Breast epithelium (tissue), 3 donors: ENCODE measurements at regions not wholly inside any gene's neighbourhood (a gene's known extent, or its start where the extent isn't known, plus 50 kb on each side); places are given as distances from the start of the nearest gene placed in this dataset.

ENCODE experiments used
- CTCF ChIP-seq, 3 donors: fragments of 450-650 bp; IDR thresholded peaks; one replicate each; pipeline ENCODE4 v1.5.1; 2016 to 2017; ENCODE audit warnings: antibody characterized with exemption in 3 of 3, mild to moderate bottlenecking in 3 of 3, moderate library complexity in 3 of 3
- POLR2A ChIP-seq: fragments of 450-650 bp; IDR thresholded peaks from one replicate; pipeline ENCODE4 v1.6.1; 2016; ENCODE audit warnings: antibody characterized with exemption, mild to moderate bottlenecking, moderate library complexity
- POLR2AphosphoS5 ChIP-seq, 3 donors: sonication (generic); formaldehyde crosslinking; IDR thresholded peaks; one replicate each; pipeline ENCODE4 v1.6.1; 2017; ENCODE audit warnings: antibody characterized with exemption in 3 of 3

DNA sequence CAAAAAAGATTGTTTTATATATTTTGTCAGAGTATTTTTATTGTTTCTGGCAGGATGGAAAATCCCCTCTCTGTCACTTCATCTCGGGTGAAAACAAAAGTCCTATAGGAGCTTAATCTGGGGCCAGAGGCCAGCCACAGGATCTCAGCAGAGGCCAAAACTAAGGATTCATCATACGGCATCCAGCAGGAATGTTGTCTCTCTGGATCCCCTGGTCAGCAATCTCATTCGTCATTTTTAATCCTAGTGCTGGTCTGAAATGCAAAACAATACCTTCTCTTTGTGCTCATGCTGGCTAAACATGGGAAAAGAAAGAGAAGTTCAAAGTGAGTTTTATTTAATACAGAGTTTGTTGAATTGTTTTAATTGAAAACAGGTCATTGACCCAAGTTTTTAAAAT, 482.5 kb upstream of the AUTS2 start:
- TF ChIP-seq CTCF (IDR thresholded peaks at IDR 0.05) (no peak), POLR2AphosphoS5 (IDR thresholded peaks at IDR 0.05) (peak in 1 of 3 donors; percentile 29), POLR2A (no peak)
